ENCODE measurements at regions not wholly inside any gene's neighbourhood (a gene's known extent, or its start where the extent isn't known, plus 50 kb on each side); places are given as distances from the start of the nearest gene placed in this dataset.

- Histone ChIP-seq H3K9me3 (no peaks in the 10 kb centered on the region), H3K36me3 (no peaks in the 10 kb centered on the region), H3K27ac (no peak overlapping the region), H3K4me1 (no peaks in the 10 kb centered on the region), H3K27me3 (no peaks in the 10 kb centered on the region), H3K4me3 (no peak overlapping the region)
- ATAC-seq (no peak), DNase-seq (no peak)
- in situ Hi-C loops (cut with MboI; ENCODE audit: low sequenced_read_pairs in 4 of 4): no loop called here
- TF ChIP-seq POLR2A (IDR thresholded peaks at IDR 0.05): no peak
- TF ChIP-seq CTCF (IDR thresholded peaks at IDR 0.05 in 4 of 5, conservative IDR thresholded peaks at IDR 0.05 in 1 of 5): no peak
- intact Hi-C loops (cut with DNase I; ENCODE audit: low total_unique reads): no loop called here
Observed at GRCh38 chr6:163683105-163683622, 268.6 kb downstream of the QKI start.

GRCh38 chr6:163679753-163680152 is 265.2 kb downstream of the QKI start:
- TF ChIP-seq CTCF (IDR thresholded peaks at IDR 0.05 in 4 of 5, conservative IDR thresholded peaks at IDR 0.05 in 1 of 5): no peak
- TF ChIP-seq POLR2A (IDR thresholded peaks at IDR 0.05): no peak
- in situ Hi-C loops (cut with MboI; ENCODE audit: low sequenced_read_pairs in 4 of 4) (no loop called here), intact Hi-C loops (cut with DNase I; ENCODE audit: low total_unique reads) (no loop called here)
- ATAC-seq: no peak
- H3K4me3 ChIP-seq: no peak overlapping the region
- no peak for DNase-seq
- no peaks in the 10 kb centered on the region for H3K9me3 ChIP-seq
- H3K27ac ChIP-seq: no peak overlapping the region
- H3K36me3 ChIP-seq: no peaks in the 10 kb centered on the region
- no peaks in the 10 kb centered on the region for H3K27me3 ChIP-seq
- no peaks in the 10 kb centered on the region for H3K4me1 ChIP-seq

- no peak for TF ChIP-seq POLR2A (IDR thresholded peaks at IDR 0.05)
- no peak for TF ChIP-seq CTCF (IDR thresholded peaks at IDR 0.05 in 4 of 5, conservative IDR thresholded peaks at IDR 0.05 in 1 of 5)
- Histone ChIP-seq H3K27ac (no peak overlapping the region), H3K27me3 (no peaks in the 10 kb centered on the region), H3K36me3 (no peaks in the 10 kb centered on the region), H3K4me3 (no peak overlapping the region), H3K4me1 (no peaks in the 10 kb centered on the region), H3K9me3 (no peaks in the 10 kb centered on the region)
- ATAC-seq: no peak
- in situ Hi-C loops (cut with MboI; ENCODE audit: low sequenced_read_pairs in 4 of 4) (no loop called here), intact Hi-C loops (cut with DNase I; ENCODE audit: low total_unique reads) (no loop called here)
- no peak for DNase-seq
Observed at GRCh38 chr6:163679012-163679660, 264.6 kb downstream of the QKI start.

GRCh38 chr6:163675611-163676010 is 261.1 kb downstream of the QKI start:
- intact Hi-C loops (cut with DNase I; ENCODE audit: low total_unique reads): no loop called here
- no peaks in the 10 kb centered on the region for H3K27me3 ChIP-seq
- H3K36me3 ChIP-seq: no peaks in the 10 kb centered on the region
- ATAC-seq (no peak), DNase-seq (no peak)
- H3K4me3 ChIP-seq: no peak overlapping the region
- H3K27ac ChIP-seq: no peak overlapping the region
- in situ Hi-C loops (cut with MboI; ENCODE audit: low sequenced_read_pairs in 4 of 4): no loop called here
- no peaks in the 10 kb centered on the region for H3K4me1 ChIP-seq
- H3K9me3 ChIP-seq: no peaks in the 10 kb centered on the region
- TF ChIP-seq POLR2A (IDR thresholded peaks at IDR 0.05): no peak

GRCh38 chr6:163672710-163673109 is 258.2 kb downstream of the QKI start:
- ATAC-seq: no peak
- Histone ChIP-seq H3K36me3 (no peaks in the 10 kb centered on the region), H3K4me3 (no peak overlapping the region), H3K9me3 (no peaks in the 10 kb centered on the region), H3K27ac (no peak overlapping the region), H3K27me3 (no peaks in the 10 kb centered on the region), H3K4me1 (peaks cover 4 to 6% of the 10 kb centered on the region in 2 donors)
- in situ Hi-C loops (cut with MboI; ENCODE audit: low sequenced_read_pairs in 4 of 4) (no loop called here), intact Hi-C loops (cut with DNase I; ENCODE audit: low total_unique reads) (no loop called here)
- no peak for DNase-seq
- TF ChIP-seq POLR2A (IDR thresholded peaks at IDR 0.05) (no peak), CTCF (IDR thresholded peaks at IDR 0.05 in 4 of 5, conservative IDR thresholded peaks at IDR 0.05 in 1 of 5) (no peak)

All from gastrocnemius medialis (tissue), 4 donors.